Activated naive CD8-positive, alpha-beta T cell treated with anti-CD3 and anti-CD28 coated beads for 36 hours (primary cell): ENCODE measurements at regions not wholly inside any gene's neighbourhood (a gene's known extent, or its start where the extent isn't known, plus 50 kb on each side); places are given as distances from the start of the nearest gene placed in this dataset.

ENCODE experiments used
- DNase-seq: peaks from one replicate; pipeline ENCODE4 v3.0.0; 2021
- H3K27ac Mint-ChIP-seq: one replicate; pipeline ENCODE4 v1.8.0; 2022; ENCODE audit warnings: mild to moderate bottlenecking, moderate library complexity, mixed read lengths
- H3K27me3 Mint-ChIP-seq: one replicate; pipeline ENCODE4 v1.8.0; 2022; ENCODE audit warnings: mild to moderate bottlenecking, mixed read lengths
- H3K36me3 Mint-ChIP-seq: one replicate; pipeline ENCODE4 v1.8.0; 2021; ENCODE audit warnings: mild to moderate bottlenecking, mixed read lengths
- H3K4me1 Mint-ChIP-seq: one replicate; pipeline ENCODE4 v1.8.0; 2021; ENCODE audit warnings: mixed read lengths
- H3K4me3 Mint-ChIP-seq: one replicate; pipeline ENCODE4 v1.8.0; 2022; ENCODE audit warnings: mild to moderate bottlenecking, moderate library complexity, mixed read lengths
- H3K9me3 Mint-ChIP-seq: one replicate; pipeline ENCODE4 v1.8.0; 2022; ENCODE audit warnings: mixed read lengths

- Mint-ChIP-seq H3K9me3 (no peaks in the 10 kb centered on the region), H3K27ac (no peak overlapping the region), H3K36me3 (no peaks in the 10 kb centered on the region), H3K4me1 (no peaks in the 10 kb centered on the region), H3K4me3 (no peak overlapping the region), H3K27me3 (peaks cover 9% of the 10 kb centered on the region)
- DNase-seq: no peak
Measured at GRCh38 chr1:208637181-208637580, 393.0 kb upstream of the PLXNA2 start.

DNA sequence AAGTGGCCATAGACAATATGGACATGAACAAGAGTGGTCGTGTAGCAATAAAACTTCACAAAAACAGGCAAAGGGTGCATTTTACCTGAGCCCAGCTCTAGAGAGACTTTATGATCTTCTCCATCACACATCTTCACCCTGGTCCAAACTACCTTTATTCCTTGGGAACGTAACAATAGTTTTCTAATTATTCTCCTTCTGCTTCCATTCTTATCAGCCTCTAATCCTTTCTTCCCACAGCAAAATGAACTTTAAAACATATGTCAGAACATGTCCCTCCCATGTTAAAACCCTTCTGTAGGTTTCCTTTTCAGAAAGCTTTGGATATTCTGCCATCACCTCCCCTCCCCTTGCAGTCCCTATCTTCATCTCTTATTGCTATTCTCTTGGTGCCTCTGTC lies 395.2 kb upstream of the PLXNA2 start:
- Mint-ChIP-seq H3K36me3 (no peaks in the 10 kb centered on the region), H3K4me3 (no peak overlapping the region), H3K9me3 (no peaks in the 10 kb centered on the region), H3K4me1 (no peaks in the 10 kb centered on the region), H3K27ac (no peak overlapping the region), H3K27me3 (peaks cover 9% of the 10 kb centered on the region)
- DNase-seq: no peak

DNA sequence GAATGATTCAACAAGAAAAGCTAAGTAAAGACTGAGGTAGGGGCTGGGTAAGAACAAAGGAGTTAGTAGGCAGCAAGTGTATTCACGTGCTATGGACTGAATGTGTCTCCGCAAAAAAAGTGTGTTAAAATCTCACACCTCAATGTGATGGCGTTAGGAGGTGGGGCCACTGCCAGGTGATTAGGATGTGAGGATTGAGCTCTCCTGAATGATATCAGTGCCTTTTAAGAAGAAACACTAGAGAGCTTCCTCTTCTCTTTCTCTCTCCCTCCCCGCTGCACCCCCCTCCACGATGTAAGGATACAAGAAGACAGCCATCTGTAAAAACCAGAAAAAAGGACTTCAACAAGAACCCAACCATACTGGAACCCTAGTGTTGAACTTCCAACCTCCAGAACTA lies 396.1 kb upstream of the PLXNA2 start:
- Mint-ChIP-seq H3K27me3 (peaks cover 9% of the 10 kb centered on the region), H3K4me1 (no peaks in the 10 kb centered on the region), H3K27ac (no peak overlapping the region), H3K9me3 (no peaks in the 10 kb centered on the region), H3K36me3 (no peaks in the 10 kb centered on the region), H3K4me3 (no peak overlapping the region)
- DNase-seq: no peak

DNA sequence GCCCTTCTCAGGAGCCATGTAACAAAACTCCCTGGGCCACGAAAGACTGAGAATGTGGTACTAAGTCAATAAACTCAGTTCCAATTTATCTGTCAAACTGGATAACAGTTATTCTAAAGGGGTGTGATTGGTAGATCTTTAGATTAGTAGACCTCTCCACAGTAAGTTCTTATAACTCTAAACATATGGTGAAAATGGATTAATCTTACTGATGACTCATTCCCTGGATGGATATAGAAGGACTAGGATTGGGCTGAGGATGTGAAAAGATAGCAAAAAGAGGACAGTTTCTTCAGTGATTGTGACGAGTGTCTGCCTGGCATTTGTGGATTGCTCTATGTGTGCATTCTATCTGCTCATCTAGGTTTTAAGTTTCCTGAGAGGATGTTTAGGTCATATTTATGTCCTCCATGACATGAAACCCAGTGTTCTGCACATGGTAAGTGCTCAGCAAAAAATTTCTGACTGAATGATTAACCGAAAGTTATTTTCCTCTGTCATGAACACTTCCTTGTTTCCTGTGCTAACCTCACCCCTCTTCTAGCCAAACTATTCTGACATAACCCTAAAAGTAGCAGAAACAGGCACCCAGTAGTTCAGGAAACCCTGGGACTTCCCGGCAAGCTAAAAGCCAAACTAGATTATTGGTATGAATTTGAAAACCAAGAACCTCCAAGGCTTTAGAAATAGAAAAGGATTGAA lies 397.5 kb upstream of the PLXNA2 start:
- H3K27me3 Mint-ChIP-seq: peaks cover 9% of the 10 kb centered on the region
- no peak overlapping the region for H3K4me3 Mint-ChIP-seq
- H3K27ac Mint-ChIP-seq: no peak overlapping the region
- DNase-seq: no peak
- H3K9me3 Mint-ChIP-seq: no peaks in the 10 kb centered on the region
- H3K4me1 Mint-ChIP-seq: no peaks in the 10 kb centered on the region
- H3K36me3 Mint-ChIP-seq: no peaks in the 10 kb centered on the region

GRCh38 chr1:208643005-208643597 lies 398.9 kb upstream of the PLXNA2 start:
- Mint-ChIP-seq H3K9me3 (no peaks in the 10 kb centered on the region), H3K27ac (no peak overlapping the region), H3K36me3 (no peaks in the 10 kb centered on the region), H3K4me1 (no peaks in the 10 kb centered on the region), H3K4me3 (no peak overlapping the region), H3K27me3 (peaks cover 12% of the 10 kb centered on the region)
- DNase-seq: no peak

DNA sequence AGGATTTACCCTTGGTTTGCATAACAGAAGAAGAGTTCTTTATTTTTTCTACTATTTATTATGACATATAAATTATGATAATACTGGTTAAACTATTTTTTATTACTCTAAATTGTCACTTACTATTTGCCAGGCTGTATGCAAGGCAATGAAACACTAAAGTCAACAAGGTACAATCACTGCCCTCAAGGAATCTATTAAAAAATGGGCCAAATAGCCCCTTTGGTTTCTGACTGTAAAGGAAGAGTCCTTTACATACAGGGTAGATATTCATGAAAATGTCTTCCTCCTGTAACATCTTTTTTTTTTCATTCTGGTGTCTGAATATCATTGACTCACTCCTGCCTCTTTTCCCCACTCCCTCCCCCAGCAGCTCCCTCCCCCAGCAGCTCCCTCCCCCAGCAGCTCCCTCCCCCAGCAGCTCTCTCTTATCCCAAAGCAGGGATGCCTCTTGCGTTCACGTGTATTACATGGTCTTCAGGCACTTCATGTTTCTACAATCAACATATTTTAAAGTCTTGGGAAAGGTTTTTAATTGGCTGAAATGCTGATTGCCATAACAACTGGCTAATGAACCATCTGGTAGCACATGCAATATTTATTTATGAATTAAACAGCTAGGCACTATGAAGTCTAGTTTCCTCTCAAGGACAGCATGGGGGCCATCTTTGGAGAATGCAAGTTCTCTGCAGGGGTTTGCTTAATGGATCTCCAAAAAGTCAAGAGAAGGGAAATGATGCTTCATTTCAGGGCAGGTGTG lies 400.4 kb upstream of the PLXNA2 start:
- H3K4me3 Mint-ChIP-seq: no peak overlapping the region
- H3K4me1 Mint-ChIP-seq: no peaks in the 10 kb centered on the region
- peaks cover 16% of the 10 kb centered on the region for H3K27me3 Mint-ChIP-seq
- no peaks in the 10 kb centered on the region for H3K9me3 Mint-ChIP-seq
- no peaks in the 10 kb centered on the region for H3K36me3 Mint-ChIP-seq
- DNase-seq: no peak
- H3K27ac Mint-ChIP-seq: no peak overlapping the region

GRCh38 chr1:208646431-208646830 lies 402.2 kb upstream of the PLXNA2 start:
- Mint-ChIP-seq H3K9me3 (no peaks in the 10 kb centered on the region), H3K27ac (no peak overlapping the region), H3K36me3 (no peaks in the 10 kb centered on the region), H3K4me1 (no peaks in the 10 kb centered on the region), H3K27me3 (peaks cover 28% of the 10 kb centered on the region), H3K4me3 (no peak overlapping the region)
- no peak for DNase-seq

GRCh38 chr1:208648146-208648545 lies 404.0 kb upstream of the PLXNA2 start:
- Mint-ChIP-seq H3K4me3 (no peak overlapping the region), H3K36me3 (no peaks in the 10 kb centered on the region), H3K27me3 (peaks cover 42% of the 10 kb centered on the region), H3K9me3 (no peaks in the 10 kb centered on the region), H3K4me1 (no peaks in the 10 kb centered on the region), H3K27ac (no peak overlapping the region)
- no peak for DNase-seq

GRCh38 chr1:208652296-208653160 lies 408.3 kb upstream of the PLXNA2 start:
- Mint-ChIP-seq H3K27ac (no peak overlapping the region), H3K4me1 (no peaks in the 10 kb centered on the region), H3K36me3 (no peaks in the 10 kb centered on the region), H3K27me3 (peaks cover 44% of the 10 kb centered on the region), H3K4me3 (no peak overlapping the region), H3K9me3 (no peaks in the 10 kb centered on the region)
- peak; percentile 11 for DNase-seq

DNA sequence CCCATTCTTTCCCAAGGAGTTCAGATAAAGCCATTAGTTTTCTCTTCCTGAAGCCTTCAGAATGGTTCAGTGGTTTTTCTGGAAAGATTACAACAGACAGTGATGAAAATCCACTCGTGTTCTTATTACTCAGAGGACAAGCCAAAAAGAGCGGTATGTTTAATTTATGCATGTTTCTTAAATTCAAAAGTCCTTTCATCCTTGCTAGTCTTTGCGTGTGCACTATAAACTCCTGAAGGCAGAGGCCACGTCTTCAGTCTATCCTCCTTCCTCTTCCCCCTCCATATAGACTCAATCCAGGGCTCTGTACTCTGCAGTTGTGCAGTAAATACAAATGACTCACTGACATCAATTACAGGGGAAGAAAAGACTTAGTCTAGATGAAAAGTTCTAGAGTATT lies 409.2 kb upstream of the PLXNA2 start:
- Mint-ChIP-seq H3K36me3 (no peaks in the 10 kb centered on the region), H3K27ac (no peak overlapping the region), H3K9me3 (no peaks in the 10 kb centered on the region), H3K4me1 (no peaks in the 10 kb centered on the region), H3K4me3 (no peak overlapping the region), H3K27me3 (peaks cover 37% of the 10 kb centered on the region)
- DNase-seq: no peak

DNA sequence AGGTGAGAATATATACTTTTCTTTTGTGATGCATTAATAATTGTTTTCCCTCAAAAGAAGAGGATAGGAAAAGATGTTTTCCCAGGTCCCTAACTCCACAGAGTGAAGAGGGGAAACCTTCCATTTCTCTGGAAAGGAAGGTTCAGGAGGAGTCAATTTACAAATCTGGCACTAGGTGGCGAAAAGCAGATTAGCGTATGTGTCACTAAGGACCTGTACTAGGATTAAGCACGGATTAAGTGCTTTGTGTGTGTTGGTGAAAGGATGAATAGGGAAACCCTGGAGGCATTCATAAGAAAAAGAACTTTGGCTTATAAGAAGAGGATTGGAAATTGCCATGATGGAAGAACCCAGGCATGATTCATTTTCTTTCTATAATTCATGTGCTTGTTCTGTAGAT lies 410.1 kb upstream of the PLXNA2 start:
- no peak for DNase-seq
- H3K4me3 Mint-ChIP-seq: no peak overlapping the region
- no peaks in the 10 kb centered on the region for H3K9me3 Mint-ChIP-seq
- no peaks in the 10 kb centered on the region for H3K4me1 Mint-ChIP-seq
- H3K27ac Mint-ChIP-seq: no peak overlapping the region
- peaks cover 32% of the 10 kb centered on the region for H3K27me3 Mint-ChIP-seq
- no peaks in the 10 kb centered on the region for H3K36me3 Mint-ChIP-seq

- no peak for DNase-seq
- Mint-ChIP-seq H3K36me3 (no peaks in the 10 kb centered on the region), H3K27ac (no peak overlapping the region), H3K27me3 (no peaks in the 10 kb centered on the region), H3K4me1 (no peaks in the 10 kb centered on the region), H3K9me3 (no peaks in the 10 kb centered on the region), H3K4me3 (no peak overlapping the region)
Measured at GRCh38 chr1:208665936-208666335, 421.8 kb upstream of the PLXNA2 start.

DNA sequence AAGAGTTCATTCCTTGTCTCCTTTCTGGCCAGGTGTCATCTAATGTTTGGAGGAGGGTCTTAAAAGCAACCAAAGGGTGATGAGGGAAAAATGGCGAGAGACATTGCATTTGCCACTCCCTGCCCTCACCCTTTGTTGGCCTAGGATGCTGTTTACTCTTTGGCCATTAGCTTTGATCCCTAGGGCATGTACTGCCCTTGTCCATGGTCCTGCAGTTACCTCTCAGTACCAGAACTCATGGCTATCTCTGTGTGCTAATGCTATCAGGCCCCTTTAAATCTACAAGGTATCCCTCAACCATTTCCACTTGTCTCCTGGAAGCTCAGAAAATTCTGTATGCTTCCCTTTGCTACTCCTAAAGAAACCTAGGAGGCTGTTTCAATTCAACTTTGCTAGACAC lies 424.8 kb upstream of the PLXNA2 start:
- no peak overlapping the region for H3K27ac Mint-ChIP-seq
- no peaks in the 10 kb centered on the region for H3K9me3 Mint-ChIP-seq
- no peak overlapping the region for H3K4me3 Mint-ChIP-seq
- H3K27me3 Mint-ChIP-seq: no peaks in the 10 kb centered on the region
- no peaks in the 10 kb centered on the region for H3K36me3 Mint-ChIP-seq
- DNase-seq: no peak
- no peaks in the 10 kb centered on the region for H3K4me1 Mint-ChIP-seq

DNA sequence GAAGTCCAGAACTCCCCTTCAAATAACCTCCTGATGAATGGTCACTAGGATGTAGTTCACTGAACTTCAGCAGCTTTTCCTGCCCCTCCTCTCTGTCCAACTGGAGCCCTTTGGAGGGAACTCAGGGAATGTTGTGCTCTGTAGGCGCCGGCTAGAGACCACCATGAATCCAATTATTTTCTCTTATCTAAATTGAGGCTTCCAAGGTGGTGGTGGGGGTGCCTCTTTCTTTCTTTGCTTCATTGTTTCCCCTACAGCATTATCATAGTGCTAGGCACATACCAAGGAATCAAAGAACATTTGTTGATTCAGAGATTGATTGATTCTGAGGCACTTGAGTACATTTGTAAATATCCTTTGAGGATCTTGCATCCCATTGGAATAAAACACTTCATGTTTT lies 426.6 kb upstream of the PLXNA2 start:
- Mint-ChIP-seq H3K27ac (no peak overlapping the region), H3K4me3 (no peak overlapping the region), H3K4me1 (no peaks in the 10 kb centered on the region), H3K36me3 (no peaks in the 10 kb centered on the region), H3K9me3 (no peaks in the 10 kb centered on the region), H3K27me3 (peaks cover 3% of the 10 kb centered on the region)
- DNase-seq: no peak
